ENCODE measurements at regions not wholly inside any gene's neighbourhood (a gene's known extent, or its start where the extent isn't known, plus 50 kb on each side); places are given as distances from the start of the nearest gene placed in this dataset.

DNA sequence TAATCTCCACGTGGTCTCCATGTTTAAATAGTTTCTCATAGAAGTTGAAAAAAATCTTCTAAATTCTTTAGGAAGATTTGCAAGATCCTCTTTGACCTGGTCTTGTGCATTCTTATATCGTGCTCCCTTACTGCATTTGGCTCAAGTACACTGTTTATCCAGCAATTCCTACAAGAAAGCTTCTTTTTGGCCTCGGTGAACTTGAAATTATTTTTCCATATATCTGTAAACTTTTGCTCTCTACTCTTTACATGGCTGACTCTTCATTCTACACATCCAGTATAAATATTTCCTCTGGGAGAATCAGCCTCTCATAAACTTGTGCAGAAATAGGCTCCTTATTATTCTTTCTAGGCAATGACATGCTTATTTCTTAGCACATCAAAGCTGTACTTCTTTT is 1457.9 kb upstream of the PRR20A start:
- Histone ChIP-seq H3K4me2 (ENCODE audit: low read length) (no peak overlapping the region), H3K36me3 (ENCODE audit: insufficient read depth, low read length) (no peaks in the 10 kb centered on the region), H3K27ac (ENCODE audit: low read length) (no peak overlapping the region), H3K9ac (ENCODE audit: low read length) (no peak overlapping the region), H4K20me1 (ENCODE audit: insufficient read depth) (no peaks in the 10 kb centered on the region), H3K79me2 (replicated peaks; ENCODE audit: insufficient read depth, low read length) (no peaks in the 10 kb centered on the region), H3K9me2 (ENCODE audit: insufficient read depth, low read length) (no peaks in the 10 kb centered on the region), H3F3A (ENCODE audit: insufficient read depth, low read length, poor library complexity, severe bottlenecking) (no peaks in the 10 kb centered on the region), H3K9me3 (ENCODE audit: low read length) (no peaks in the 10 kb centered on the region), H3K27me3 (ENCODE audit: insufficient read depth, low read depth, low read length) (no peaks in the 10 kb centered on the region), H2AFZ (ENCODE audit: low read depth, low read length) (no peak overlapping the region), H3K4me3 (ENCODE audit: low read length) (no peak overlapping the region)
- TF ChIP-seq EP300 (conservative IDR thresholded peaks at IDR 0.05; ENCODE audit: poor library complexity, severe bottlenecking) (no peak), POLR2AphosphoS5 (IDR thresholded peaks at IDR 0.05) (no peak), RAD21 (conservative IDR thresholded peaks at IDR 0.05) (no peak), EZH2 (IDR thresholded peaks at IDR 0.05; ENCODE audit: borderline replicate concordance, insufficient read depth, low read length, poor library complexity, severe bottlenecking) (no peak), SMC3 (conservative IDR thresholded peaks at IDR 0.05; ENCODE audit: poor library complexity) (no peak), TAF1 (IDR thresholded peaks at IDR 0.05; ENCODE audit: low read depth) (no peak), MXI1 (conservative IDR thresholded peaks at IDR 0.05; ENCODE audit: poor library complexity, severe bottlenecking) (no peak)
- TF ChIP-seq, protein P1, sequence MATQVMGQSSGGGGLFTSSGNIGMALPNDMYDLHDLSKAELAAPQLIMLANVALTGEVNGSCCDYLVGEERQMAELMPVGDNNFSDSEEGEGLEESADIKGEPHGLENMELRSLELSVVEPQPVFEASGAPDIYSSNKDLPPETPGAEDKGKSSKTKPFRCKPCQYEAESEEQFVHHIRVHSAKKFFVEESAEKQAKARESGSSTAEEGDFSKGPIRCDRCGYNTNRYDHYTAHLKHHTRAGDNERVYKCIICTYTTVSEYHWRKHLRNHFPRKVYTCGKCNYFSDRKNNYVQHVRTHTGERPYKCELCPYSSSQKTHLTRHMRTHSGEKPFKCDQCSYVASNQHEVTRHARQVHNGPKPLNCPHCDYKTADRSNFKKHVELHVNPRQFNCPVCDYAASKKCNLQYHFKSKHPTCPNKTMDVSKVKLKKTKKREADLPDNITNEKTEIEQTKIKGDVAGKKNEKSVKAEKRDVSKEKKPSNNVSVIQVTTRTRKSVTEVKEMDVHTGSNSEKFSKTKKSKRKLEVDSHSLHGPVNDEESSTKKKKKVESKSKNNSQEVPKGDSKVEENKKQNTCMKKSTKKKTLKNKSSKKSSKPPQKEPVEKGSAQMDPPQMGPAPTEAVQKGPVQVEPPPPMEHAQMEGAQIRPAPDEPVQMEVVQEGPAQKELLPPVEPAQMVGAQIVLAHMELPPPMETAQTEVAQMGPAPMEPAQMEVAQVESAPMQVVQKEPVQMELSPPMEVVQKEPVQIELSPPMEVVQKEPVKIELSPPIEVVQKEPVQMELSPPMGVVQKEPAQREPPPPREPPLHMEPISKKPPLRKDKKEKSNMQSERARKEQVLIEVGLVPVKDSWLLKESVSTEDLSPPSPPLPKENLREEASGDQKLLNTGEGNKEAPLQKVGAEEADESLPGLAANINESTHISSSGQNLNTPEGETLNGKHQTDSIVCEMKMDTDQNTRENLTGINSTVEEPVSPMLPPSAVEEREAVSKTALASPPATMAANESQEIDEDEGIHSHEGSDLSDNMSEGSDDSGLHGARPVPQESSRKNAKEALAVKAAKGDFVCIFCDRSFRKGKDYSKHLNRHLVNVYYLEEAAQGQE (IDR thresholded peaks at IDR 0.05; ENCODE audit: borderline replicate concordance) = no peak
- TF ChIP-seq, protein P2, sequence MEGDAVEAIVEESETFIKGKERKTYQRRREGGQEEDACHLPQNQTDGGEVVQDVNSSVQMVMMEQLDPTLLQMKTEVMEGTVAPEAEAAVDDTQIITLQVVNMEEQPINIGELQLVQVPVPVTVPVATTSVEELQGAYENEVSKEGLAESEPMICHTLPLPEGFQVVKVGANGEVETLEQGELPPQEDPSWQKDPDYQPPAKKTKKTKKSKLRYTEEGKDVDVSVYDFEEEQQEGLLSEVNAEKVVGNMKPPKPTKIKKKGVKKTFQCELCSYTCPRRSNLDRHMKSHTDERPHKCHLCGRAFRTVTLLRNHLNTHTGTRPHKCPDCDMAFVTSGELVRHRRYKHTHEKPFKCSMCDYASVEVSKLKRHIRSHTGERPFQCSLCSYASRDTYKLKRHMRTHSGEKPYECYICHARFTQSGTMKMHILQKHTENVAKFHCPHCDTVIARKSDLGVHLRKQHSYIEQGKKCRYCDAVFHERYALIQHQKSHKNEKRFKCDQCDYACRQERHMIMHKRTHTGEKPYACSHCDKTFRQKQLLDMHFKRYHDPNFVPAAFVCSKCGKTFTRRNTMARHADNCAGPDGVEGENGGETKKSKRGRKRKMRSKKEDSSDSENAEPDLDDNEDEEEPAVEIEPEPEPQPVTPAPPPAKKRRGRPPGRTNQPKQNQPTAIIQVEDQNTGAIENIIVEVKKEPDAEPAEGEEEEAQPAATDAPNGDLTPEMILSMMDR (IDR thresholded peaks at IDR 0.05; ENCODE audit: poor library complexity, severe bottlenecking) = no peak

DNA sequence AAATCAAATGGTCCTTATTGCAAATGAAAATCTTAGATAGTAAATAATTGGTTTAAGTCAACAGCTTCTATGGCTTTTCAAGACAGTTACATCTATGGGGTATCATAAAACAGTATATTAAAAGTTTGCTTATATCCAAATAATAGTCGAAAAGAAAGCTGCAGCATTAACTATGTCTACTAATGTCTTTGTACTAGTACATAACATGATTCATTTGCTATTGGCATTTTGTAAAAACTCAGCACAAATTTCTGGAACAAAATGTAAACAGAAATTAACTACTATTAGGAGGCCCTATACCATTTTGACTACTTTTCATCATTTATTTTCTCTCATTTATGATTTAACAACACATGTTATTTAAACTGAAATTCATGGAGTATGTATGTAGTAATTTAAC is 1435.2 kb upstream of the PRR20A start:
- TF ChIP-seq RAD21 (conservative IDR thresholded peaks at IDR 0.05) (no peak), SMC3 (conservative IDR thresholded peaks at IDR 0.05; ENCODE audit: poor library complexity) (no peak), EZH2 (IDR thresholded peaks at IDR 0.05; ENCODE audit: borderline replicate concordance, insufficient read depth, low read length, poor library complexity, severe bottlenecking) (no peak), TAF1 (IDR thresholded peaks at IDR 0.05; ENCODE audit: low read depth) (no peak), EP300 (conservative IDR thresholded peaks at IDR 0.05; ENCODE audit: poor library complexity, severe bottlenecking) (no peak), MXI1 (conservative IDR thresholded peaks at IDR 0.05; ENCODE audit: poor library complexity, severe bottlenecking) (no peak), POLR2AphosphoS5 (IDR thresholded peaks at IDR 0.05) (no peak)
- TF ChIP-seq, protein P2 (IDR thresholded peaks at IDR 0.05; ENCODE audit: poor library complexity, severe bottlenecking) = no peak
- TF ChIP-seq, protein P1 (IDR thresholded peaks at IDR 0.05; ENCODE audit: borderline replicate concordance) = no peak
- H3K9ac ChIP-seq (ENCODE audit: low read length) = no peak overlapping the region
- no peaks in the 10 kb centered on the region for H3K27me3 ChIP-seq (ENCODE audit: insufficient read depth, low read depth, low read length)
- H3K36me3 ChIP-seq (ENCODE audit: insufficient read depth, low read length) = no peaks in the 10 kb centered on the region
- no peak overlapping the region for H2AFZ ChIP-seq (ENCODE audit: low read depth, low read length)
- H3F3A ChIP-seq (ENCODE audit: insufficient read depth, low read length, poor library complexity, severe bottlenecking) = no peaks in the 10 kb centered on the region
- H3K4me2 ChIP-seq (ENCODE audit: low read length) = no peak overlapping the region
- no peaks in the 10 kb centered on the region for H3K9me3 ChIP-seq (ENCODE audit: low read length)
- no peaks in the 10 kb centered on the region for H4K20me1 ChIP-seq (ENCODE audit: insufficient read depth)
- no peak overlapping the region for H3K4me3 ChIP-seq (ENCODE audit: low read length)
- H3K9me2 ChIP-seq (ENCODE audit: insufficient read depth, low read length) = no peaks in the 10 kb centered on the region
- no peaks in the 10 kb centered on the region for H3K79me2 ChIP-seq (replicated peaks; ENCODE audit: insufficient read depth, low read length)
- H3K27ac ChIP-seq (ENCODE audit: low read length) = no peak overlapping the region
